ENCODE measurements at regions not wholly inside any gene's neighbourhood (a gene's known extent, or its start where the extent isn't known, plus 50 kb on each side); places are given as distances from the start of the nearest gene placed in this dataset.
"Not testable (repeated sequence)": the region's sequence is repeated elsewhere in the genome, so short reads cannot be mapped to it uniquely, and the experiment has no call there.

DNA sequence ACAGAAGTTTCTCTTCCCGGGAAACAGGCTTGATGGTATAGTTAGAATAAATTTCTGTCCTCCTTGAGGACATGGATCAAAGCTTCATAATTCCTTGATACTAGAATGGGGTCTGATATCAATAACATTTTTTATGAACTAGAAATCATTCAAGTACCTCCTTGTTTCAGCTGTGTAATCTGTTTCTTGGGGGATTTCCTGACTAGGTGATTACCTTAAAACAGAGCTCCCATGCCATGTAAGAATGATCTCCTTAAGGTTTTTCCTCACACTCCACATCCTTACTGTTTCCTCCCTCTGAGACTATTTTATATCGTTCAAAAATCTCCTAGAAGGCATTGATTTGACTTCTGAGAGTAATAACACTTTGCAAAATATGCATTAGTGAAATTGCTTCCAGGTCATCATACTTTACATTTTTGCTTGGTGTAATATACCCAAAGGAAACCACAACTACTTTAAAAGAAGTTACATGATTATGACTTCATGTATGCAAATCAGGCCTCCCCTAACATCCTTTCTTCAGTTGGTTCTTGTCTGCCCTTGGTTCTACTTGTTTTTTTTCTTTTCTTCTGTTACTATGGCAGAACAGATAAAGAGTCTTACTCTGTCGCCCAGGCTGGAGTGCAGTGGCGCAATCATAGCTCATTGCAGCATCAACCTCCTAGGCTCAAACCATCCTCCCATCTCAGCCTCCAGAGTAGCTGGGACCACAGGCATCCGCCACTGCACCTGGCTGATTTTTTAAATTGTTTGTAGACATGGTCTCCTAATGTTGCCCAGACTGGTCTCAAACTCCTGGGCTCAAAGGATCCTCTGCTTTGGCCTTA, 388.8 kb downstream of the ZFHX3 start:
- FAIRE-seq (peak; percentile 71), DNase-seq (ENCODE audit: extremely low spot score, insufficient read length, low read depth) (no peak)

GRCh38 chr16:72657791-72658190, 390.1 kb downstream of the ZFHX3 start:
- FAIRE-seq (peak; percentile 92), DNase-seq (ENCODE audit: extremely low spot score, insufficient read length, low read depth) (no peak)

GRCh38 chr16:72657164-72657563, 390.8 kb downstream of the ZFHX3 start:
- FAIRE-seq: no peak
- no peak for DNase-seq (ENCODE audit: extremely low spot score, insufficient read length, low read depth)

- FAIRE-seq (no peak), DNase-seq (ENCODE audit: extremely low spot score, insufficient read length, low read depth) (no peak)
Observed at GRCh38 chr16:72654535-72654934, 393.4 kb downstream of the ZFHX3 start.

GRCh38 chr16:72649254-72649944, 398.5 kb downstream of the ZFHX3 start:
- DNase-seq (ENCODE audit: extremely low spot score, insufficient read length, low read depth) (no peak), FAIRE-seq (no peak)

- DNase-seq (ENCODE audit: extremely low spot score, insufficient read length, low read depth) (no peak), FAIRE-seq (no peak)
Observed at GRCh38 chr16:72646615-72647014, 401.3 kb downstream of the ZFHX3 start.

- FAIRE-seq (no peak), DNase-seq (ENCODE audit: extremely low spot score, insufficient read length, low read depth) (no peak)
Observed at GRCh38 chr16:72645538-72645937, 402.4 kb downstream of the ZFHX3 start.

- DNase-seq (ENCODE audit: extremely low spot score, insufficient read length, low read depth) (no peak), FAIRE-seq (no peak)
Observed at GRCh38 chr16:72644911-72645310, 403.0 kb downstream of the ZFHX3 start.

- DNase-seq (ENCODE audit: extremely low spot score, insufficient read length, low read depth): no peak
- FAIRE-seq: no peak
Observed at GRCh38 chr16:72639494-72639893, 408.4 kb downstream of the ZFHX3 start.

DNA sequence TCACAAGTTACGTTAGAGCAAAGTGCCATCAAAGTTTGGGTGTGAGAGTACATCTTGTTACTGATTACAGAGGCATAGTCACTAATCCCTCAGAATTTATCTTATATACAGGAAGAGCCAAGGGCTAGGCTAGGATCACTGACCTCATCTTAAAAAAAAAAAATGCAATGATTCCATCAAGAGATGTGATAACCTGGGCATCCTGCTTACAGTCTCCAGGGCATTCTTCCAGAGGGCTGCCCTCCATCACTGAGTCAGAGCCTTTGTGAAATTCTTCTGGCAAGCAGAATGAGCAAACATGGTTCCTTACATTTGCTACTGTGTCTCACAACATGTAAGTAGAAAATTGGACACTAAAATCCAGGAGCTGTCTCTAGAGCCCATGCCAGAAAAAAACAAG, 410.6 kb downstream of the ZFHX3 start:
- no peak for FAIRE-seq

DNA sequence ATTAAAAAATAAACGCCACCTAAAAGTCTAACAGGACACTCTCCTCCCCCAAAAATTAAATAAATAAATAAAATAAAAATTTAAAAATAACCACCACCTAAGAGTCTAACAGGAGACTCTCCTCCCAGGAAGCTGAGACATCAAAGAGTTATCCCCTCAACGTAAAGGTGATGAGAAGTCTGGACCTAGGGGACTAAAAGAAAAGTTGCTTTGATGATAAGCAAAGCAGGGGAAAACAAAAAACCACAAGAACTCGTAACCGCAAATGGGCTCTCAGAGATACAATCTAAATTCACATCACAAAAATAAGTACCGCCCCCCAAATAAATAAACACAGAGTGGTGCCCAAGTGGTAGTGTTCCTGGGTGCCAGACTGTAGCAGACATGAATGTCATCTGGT, 412.2 kb downstream of the ZFHX3 start:
- FAIRE-seq (no peak), DNase-seq (ENCODE audit: extremely low spot score, insufficient read length, low read depth) (no peak)

More for the DNA sequence above, 410.6 kb downstream of the ZFHX3 start:
- no peak for DNase-seq (ENCODE audit: extremely low spot score, insufficient read length, low read depth)

DNA sequence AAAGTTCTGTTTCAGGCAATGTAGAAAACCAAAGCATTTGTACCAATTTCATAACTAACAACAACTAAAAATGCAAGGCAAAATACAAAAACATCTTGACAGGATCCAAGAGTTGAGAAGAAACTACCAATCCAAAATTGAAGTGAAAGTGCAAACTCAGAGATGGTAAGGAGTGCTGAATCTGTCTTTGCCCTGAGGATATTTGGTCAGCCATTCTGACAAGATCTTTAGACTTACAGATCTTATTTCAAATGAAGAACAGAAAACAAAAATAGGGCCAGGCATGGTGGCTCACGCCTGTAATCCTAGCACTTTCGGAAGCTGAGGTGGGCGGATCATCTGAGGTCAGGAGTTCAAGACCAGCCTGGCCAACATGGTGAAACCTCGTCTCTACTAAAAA, 412.8 kb downstream of the ZFHX3 start:
- DNase-seq (ENCODE audit: extremely low spot score, insufficient read length, low read depth): no peak
- FAIRE-seq: peak; percentile 42

DNA sequence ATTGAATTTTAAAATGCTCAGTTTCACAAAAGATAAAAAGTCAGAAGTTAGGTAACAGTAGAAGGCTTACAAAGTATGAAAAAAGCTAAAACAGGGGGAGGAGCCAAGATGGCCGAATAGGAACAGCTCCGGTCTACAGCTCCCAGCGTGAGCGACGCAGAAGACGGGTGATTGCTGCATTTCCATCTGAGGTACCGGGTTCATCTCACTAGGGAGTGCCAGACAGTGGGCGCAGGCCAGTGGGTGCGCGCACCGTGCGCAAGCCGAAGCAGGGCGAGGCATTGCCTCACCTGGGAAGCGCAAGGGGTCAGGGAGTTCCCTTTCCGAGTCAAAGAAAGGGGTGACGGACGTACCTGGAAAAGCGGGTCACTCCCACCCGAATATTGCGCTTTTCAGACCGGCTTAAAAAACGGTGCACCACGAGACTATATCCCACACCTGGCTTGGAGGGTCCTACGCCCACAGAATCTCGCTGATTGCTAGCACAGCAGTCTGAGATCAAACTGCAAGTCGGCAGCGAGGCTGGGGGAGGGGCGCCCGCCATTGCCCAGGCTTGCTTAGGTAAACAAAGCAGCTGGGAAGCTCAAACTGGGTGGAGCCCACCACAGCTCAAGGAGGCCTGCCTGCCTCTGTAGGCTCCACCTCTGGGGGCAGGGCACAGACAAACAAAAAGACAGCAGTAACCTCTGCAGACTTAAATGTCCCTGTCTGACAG, 420.6 kb downstream of the ZFHX3 start:
- DNase-seq (ENCODE audit: extremely low spot score, insufficient read length, low read depth); FAIRE-seq: not testable (repeated sequence)

DNA sequence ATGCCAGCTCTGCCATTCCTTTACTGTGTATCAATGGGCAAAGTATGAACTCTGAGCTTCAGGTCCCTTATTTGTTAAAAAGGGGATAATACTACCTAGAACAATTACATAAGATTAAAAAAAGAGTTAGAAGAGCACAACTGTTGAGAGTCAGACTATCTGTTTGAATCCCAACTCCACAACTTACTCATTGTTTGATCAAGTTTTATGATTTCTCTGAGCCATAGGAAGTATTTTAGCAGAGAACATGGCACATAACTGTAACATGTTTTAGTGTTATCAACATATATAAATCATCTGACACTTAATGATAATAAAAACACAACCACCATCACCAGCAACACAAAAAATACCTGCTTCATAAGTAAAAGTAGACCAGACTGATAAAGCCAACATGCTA, 421.3 kb downstream of the ZFHX3 start:
- no peak for FAIRE-seq
- no peak for DNase-seq (ENCODE audit: extremely low spot score, insufficient read length, low read depth)

GRCh38 chr16:72621651-72622050, 426.3 kb downstream of the ZFHX3 start:
- DNase-seq (ENCODE audit: extremely low spot score, insufficient read length, low read depth) (no peak), FAIRE-seq (no peak)

GRCh38 chr16:72620853-72621252, 427.1 kb downstream of the ZFHX3 start:
- no peak for FAIRE-seq
- no peak for DNase-seq (ENCODE audit: extremely low spot score, insufficient read length, low read depth)

DNA sequence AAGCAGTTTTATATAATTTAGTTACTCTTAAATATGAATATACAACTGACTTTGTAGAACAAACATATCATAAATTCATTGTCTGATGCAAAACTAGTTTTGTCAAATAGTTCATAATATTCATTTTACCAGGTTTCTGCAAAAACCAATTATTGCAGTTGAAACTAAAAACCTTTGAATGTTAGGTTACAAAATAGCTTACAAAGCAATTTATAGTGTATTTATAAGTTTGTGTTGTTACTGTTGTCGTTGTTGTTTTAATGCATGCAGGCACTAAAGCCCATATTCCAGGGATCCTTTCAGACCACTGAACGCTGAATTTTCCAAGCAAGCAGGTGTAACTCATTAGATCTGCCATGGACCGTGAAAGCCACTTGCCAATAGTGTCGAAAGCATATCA, 427.6 kb downstream of the ZFHX3 start:
- FAIRE-seq (no peak), DNase-seq (ENCODE audit: extremely low spot score, insufficient read length, low read depth) (no peak)

DNA sequence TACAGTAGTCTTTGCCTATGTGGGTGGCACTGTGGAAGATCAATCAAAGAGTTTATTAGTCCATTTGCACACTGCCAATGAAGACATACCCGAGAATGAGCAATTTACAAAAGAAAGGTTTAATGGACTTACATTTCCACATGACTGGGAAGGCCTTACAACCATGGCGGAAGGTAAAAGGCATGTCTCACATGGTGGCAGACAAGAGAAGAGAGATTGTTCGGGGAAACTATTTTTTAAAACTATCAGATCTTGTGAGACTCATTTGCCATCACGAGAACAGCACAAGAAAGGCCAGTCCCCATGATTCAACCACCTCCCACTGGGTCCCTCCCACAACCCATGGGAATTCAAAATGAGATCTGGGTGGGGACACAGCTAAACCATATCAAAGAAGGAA, 432.1 kb downstream of the ZFHX3 start:
- FAIRE-seq: no peak
- no peak for DNase-seq (ENCODE audit: extremely low spot score, insufficient read length, low read depth)

GRCh38 chr16:72612718-72613117, 435.2 kb downstream of the ZFHX3 start:
- DNase-seq (ENCODE audit: extremely low spot score, insufficient read length, low read depth) (no peak), FAIRE-seq (no peak)

GRCh38 chr16:72612256-72612655, 435.7 kb downstream of the ZFHX3 start:
- no peak for FAIRE-seq
- DNase-seq (ENCODE audit: extremely low spot score, insufficient read length, low read depth): no peak

DNA sequence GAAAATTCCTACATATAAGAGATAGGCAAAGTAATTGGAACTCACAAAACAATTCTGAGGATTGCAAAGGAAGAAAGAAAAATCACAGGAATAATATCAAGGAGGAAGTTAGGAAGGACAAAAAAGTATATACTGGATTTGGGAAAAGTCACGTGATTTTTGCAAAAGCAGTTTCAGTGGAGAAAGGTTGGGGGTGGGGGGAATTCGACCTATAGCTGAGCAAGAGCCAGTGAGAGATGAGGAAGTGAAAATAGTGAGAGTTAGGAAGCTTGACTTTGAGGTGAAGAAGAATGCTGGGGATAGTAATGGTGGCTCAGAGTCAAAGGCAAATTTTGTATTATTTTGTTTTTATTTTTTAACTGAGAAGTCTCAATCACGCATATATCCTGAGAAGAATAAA, 438.0 kb upstream of the PMFBP1 start:
- FAIRE-seq (no peak), DNase-seq (ENCODE audit: extremely low spot score, insufficient read length, low read depth) (no peak)
